ENCODE measurements at regions not wholly inside any gene's neighbourhood (a gene's known extent, or its start where the extent isn't known, plus 50 kb on each side); places are given as distances from the start of the nearest gene placed in this dataset.

DNA sequence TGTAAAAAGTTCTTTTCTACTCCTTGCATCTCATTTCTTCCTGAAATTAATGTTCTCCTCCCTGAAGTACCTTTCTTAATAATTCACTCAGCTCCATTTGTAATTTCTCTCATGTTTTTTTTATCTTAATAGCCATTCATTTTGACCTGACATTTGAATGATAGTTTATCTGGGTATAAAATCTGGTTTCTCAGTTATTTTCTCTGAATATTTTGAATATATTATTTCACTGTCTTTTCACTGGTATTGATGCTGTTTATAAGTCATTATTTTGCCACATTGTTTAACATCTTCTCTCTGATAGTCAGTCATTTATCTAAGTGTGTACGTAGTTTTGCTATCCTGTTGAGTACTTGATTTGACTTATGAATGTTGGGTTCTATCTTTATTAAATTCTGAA, 68.8 kb upstream of the ARHGAP18 start:
- TF ChIP-seq, protein P1, sequence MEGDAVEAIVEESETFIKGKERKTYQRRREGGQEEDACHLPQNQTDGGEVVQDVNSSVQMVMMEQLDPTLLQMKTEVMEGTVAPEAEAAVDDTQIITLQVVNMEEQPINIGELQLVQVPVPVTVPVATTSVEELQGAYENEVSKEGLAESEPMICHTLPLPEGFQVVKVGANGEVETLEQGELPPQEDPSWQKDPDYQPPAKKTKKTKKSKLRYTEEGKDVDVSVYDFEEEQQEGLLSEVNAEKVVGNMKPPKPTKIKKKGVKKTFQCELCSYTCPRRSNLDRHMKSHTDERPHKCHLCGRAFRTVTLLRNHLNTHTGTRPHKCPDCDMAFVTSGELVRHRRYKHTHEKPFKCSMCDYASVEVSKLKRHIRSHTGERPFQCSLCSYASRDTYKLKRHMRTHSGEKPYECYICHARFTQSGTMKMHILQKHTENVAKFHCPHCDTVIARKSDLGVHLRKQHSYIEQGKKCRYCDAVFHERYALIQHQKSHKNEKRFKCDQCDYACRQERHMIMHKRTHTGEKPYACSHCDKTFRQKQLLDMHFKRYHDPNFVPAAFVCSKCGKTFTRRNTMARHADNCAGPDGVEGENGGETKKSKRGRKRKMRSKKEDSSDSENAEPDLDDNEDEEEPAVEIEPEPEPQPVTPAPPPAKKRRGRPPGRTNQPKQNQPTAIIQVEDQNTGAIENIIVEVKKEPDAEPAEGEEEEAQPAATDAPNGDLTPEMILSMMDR (IDR thresholded peaks at IDR 0.05; ENCODE audit: low read length): no peak
- TF ChIP-seq EZH2 (optimal IDR thresholded peaks at IDR 0.05; ENCODE audit: low read depth, low read length) (no peak), EZH2phosphoT487 (IDR thresholded peaks at IDR 0.05; ENCODE audit: low read length) (no peak)
